ENCODE measurements at regions not wholly inside any gene's neighbourhood (a gene's known extent, or its start where the extent isn't known, plus 50 kb on each side); places are given as distances from the start of the nearest gene placed in this dataset.

DNA sequence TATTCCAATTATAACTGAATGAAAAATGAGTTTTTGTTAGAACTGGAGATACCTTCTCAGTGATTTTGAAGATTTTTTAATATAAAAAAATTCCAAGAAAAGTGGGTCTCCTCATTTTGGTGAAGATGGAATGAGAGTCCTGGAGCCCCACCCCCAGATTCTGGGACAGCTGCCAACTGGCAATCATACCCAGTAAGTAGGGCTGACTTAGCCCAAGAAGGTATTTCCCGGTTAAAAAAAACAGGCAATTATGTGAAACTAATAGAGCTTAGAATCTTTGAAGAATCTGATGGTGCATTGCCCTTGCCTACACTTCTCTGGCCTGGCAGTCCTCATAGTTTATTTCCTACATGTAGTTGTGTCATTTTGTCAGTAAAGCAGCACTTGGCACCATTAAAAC lies 52.8 kb upstream of the VWDE start:
- H3K9me3 Mint-ChIP-seq = peaks cover 2% of the 10 kb centered on the region
- TF ChIP-seq, protein P1, sequence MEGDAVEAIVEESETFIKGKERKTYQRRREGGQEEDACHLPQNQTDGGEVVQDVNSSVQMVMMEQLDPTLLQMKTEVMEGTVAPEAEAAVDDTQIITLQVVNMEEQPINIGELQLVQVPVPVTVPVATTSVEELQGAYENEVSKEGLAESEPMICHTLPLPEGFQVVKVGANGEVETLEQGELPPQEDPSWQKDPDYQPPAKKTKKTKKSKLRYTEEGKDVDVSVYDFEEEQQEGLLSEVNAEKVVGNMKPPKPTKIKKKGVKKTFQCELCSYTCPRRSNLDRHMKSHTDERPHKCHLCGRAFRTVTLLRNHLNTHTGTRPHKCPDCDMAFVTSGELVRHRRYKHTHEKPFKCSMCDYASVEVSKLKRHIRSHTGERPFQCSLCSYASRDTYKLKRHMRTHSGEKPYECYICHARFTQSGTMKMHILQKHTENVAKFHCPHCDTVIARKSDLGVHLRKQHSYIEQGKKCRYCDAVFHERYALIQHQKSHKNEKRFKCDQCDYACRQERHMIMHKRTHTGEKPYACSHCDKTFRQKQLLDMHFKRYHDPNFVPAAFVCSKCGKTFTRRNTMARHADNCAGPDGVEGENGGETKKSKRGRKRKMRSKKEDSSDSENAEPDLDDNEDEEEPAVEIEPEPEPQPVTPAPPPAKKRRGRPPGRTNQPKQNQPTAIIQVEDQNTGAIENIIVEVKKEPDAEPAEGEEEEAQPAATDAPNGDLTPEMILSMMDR (IDR thresholded peaks at IDR 0.05; ENCODE audit: unreplicated experiment in 3 of 3) = no peak

DNA sequence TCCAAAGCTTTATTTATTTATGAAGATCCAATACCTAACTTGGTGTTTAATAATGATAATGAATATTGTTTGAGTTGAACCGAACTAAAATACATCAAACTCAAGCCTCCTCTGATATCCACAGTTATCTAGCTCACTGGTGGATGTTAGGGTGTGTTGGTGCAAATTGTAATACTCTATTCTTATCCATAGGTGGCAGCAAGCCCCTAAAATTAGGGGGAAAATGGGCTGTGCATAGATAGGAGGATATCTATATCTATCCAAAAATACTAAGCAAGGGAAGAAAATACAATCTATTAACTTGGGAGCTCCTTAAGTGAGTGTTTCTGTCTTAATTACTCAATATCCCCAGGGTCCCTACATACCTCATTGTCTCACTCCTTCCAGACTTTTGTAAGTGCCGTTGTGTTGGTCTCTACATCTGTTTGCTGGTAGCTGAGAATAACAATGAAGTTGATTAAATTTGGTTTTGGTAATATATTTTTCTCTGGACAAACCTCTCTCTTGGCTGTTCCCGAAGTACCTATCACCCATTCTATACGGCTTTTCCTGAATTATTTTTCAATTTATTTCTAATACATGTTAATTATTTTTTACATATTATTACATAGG lies 55.0 kb upstream of the VWDE start:
- H3K4me1 Mint-ChIP-seq = no peaks in the 10 kb centered on the region
- H3K27me3 Mint-ChIP-seq (ENCODE audit: low read depth) = no peaks in the 10 kb centered on the region
- no peak overlapping the region for H3K4me3 Mint-ChIP-seq
- TF ChIP-seq, protein P1 (IDR thresholded peaks at IDR 0.05; ENCODE audit: unreplicated experiment in 3 of 3) = peak; percentile 76 to 91 (median 85)
- peaks cover 4% of the 10 kb centered on the region for H3K9me3 Mint-ChIP-seq
- no peaks in the 10 kb centered on the region for H3K36me3 Mint-ChIP-seq (ENCODE audit: low read depth)
- no peak overlapping the region for H3K27ac Mint-ChIP-seq

More for the DNA sequence above, 52.8 kb upstream of the VWDE start:
- Mint-ChIP-seq H3K36me3 (ENCODE audit: low read depth) (no peaks in the 10 kb centered on the region), H3K27me3 (ENCODE audit: low read depth) (no peaks in the 10 kb centered on the region), H3K4me1 (no peaks in the 10 kb centered on the region), H3K27ac (no peak overlapping the region), H3K4me3 (no peak overlapping the region)

DNA sequence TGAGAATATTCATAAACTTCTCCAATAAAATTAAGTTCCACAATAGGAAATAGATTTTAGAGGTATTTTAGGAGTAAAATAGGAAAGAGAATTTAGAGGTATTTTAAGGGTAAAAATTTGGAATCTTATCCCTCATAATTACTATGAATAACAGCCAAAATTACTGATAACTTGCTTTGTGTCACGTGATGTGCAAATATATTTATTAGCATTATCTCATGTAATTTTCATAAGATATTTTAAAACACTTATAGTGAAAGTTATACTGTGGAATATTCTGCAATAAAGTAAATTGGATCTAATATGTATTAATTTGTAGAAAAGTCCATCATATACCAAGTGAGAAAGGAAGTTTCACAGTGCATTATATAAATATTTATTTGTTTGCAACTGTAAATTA lies 64.2 kb upstream of the VWDE start:
- Mint-ChIP-seq H3K27ac (no peak overlapping the region), H3K4me1 (peaks cover 4% of the 10 kb centered on the region), H3K9me3 (peaks cover 2% of the 10 kb centered on the region), H3K4me3 (no peak overlapping the region), H3K36me3 (ENCODE audit: low read depth) (no peaks in the 10 kb centered on the region), H3K27me3 (ENCODE audit: low read depth) (no peaks in the 10 kb centered on the region)
- TF ChIP-seq, protein P1 (IDR thresholded peaks at IDR 0.05; ENCODE audit: unreplicated experiment in 3 of 3) = no peak

DNA sequence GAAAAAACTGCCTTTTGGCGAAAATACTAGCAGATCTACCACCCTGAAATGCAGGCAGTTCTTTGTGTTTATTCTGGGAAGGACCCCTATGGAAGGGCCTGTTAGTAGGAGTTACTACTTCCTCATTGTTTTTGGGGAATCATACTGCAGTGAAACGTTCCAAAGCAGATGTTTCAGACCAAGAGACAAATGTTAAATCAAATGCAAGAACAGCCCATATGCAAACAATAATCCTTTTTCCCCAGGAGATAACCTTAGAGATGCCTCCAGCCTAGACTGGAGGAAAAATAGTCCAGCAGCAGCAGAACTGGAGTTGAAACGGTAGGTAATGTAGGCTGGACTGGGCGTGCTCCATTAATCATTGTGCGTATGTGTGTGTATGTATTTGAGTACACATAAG lies 65.9 kb upstream of the VWDE start:
- Mint-ChIP-seq H3K27me3 (ENCODE audit: low read depth) (no peaks in the 10 kb centered on the region), H3K27ac (peak overlapping the region in 1 of 3 experiments; percentile 23), H3K4me3 (no peak overlapping the region), H3K4me1 (peaks cover 4% of the 10 kb centered on the region), H3K36me3 (ENCODE audit: low read depth) (peaks cover 4% of the 10 kb centered on the region), H3K9me3 (no peaks in the 10 kb centered on the region)
- TF ChIP-seq, protein P1 (IDR thresholded peaks at IDR 0.05; ENCODE audit: unreplicated experiment in 3 of 3) = no peak

DNA sequence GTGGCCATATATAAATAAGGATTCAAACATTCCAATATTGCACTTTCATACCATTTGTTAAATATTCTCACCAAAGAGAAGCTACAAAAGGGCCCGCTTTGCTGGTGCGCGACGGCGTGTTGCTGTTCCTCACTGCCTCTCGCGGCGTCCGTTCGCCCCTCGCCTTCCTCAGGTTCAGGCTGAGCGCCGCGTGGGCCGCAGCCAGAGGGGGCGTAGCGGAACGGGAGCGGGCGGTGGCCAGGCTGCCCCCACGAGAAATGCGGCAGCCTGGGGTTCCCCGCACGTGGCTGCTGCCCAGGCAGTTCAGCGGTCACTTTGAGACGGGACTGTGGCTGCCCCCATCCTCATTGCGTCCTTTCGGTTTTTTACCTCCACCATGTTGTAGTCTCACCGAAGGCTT lies 67.3 kb upstream of the VWDE start:
- peaks cover 4% of the 10 kb centered on the region for H3K36me3 Mint-ChIP-seq (ENCODE audit: low read depth)
- H3K27me3 Mint-ChIP-seq (ENCODE audit: low read depth) = no peaks in the 10 kb centered on the region
- TF ChIP-seq, protein P1 (IDR thresholded peaks at IDR 0.05; ENCODE audit: unreplicated experiment in 3 of 3) = no peak

DNA sequence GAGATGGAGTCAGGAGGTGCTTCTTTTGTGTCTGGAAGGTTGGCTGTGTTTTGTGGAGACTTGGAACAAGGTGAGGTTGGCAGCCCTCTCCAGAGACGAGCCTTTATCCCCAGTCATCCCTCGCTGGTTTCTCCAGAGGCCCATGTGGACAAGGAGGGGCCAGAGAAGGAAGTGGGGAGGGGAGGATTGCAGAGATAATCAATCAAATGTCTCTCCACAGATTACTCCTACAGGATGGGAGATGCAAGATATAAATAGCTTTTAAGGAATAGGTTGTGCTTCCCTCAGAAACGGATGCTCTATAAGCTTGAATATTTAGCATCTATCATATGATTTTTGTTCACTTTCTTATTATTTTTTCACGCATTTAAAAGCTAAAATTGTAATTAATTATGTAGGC lies 70.4 kb upstream of the VWDE start:
- Mint-ChIP-seq H3K27ac (no peak overlapping the region), H3K4me1 (peaks cover 14% of the 10 kb centered on the region), H3K36me3 (ENCODE audit: low read depth) (peaks cover 4% of the 10 kb centered on the region), H3K9me3 (no peaks in the 10 kb centered on the region), H3K27me3 (ENCODE audit: low read depth) (no peaks in the 10 kb centered on the region), H3K4me3 (no peak overlapping the region)
- TF ChIP-seq, protein P1 (IDR thresholded peaks at IDR 0.05; ENCODE audit: unreplicated experiment in 3 of 3) = no peak

More for the DNA sequence above, 67.3 kb upstream of the VWDE start:
- Mint-ChIP-seq H3K4me3 (no peak overlapping the region), H3K27ac (no peak overlapping the region), H3K9me3 (no peaks in the 10 kb centered on the region), H3K4me1 (peaks cover 12% of the 10 kb centered on the region)
